ENCODE measurements at regions not wholly inside any gene's neighbourhood (a gene's known extent, or its start where the extent isn't known, plus 50 kb on each side); places are given as distances from the start of the nearest gene placed in this dataset.
"Not testable (repeated sequence)": the region's sequence is repeated elsewhere in the genome, so short reads cannot be mapped to it uniquely, and the experiment has no call there.

DNA sequence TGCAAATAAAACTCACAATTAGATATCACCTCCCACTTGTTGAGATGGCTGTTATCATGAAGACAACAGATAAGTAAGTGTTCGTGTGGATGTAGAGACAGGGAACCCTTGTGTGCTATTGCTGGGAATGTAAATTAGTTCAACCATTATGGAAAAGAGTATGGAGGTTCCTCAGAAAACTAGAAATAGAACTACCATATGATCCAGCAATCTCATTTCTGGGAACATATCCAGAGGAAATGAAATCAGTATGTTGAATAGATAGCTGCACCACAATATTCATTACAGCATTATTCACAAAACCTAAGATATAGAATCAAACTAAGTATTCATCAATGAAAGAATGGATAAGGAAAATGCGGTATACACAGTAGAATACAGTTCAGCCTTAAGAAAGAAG lies 418.7 kb upstream of the CNTN6 start:
- no peak for DNase-seq

DNA sequence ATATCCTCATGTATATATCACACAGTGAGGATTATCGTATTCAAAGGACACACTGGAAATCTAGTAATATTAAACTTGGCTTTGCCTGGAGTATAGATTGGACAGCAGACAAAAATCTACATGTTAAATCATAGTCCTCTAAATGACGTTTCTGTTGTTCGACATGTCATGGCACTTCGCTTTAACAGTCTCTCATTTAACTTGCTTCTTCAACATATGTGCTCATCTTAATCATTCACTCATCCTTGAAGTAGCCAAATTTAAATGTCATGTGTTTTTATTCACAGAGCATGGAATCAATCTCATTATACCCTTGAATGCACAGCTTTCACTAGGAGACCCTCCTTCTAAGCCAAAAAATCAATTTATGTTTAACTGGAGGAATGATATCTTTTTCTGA lies 417.0 kb upstream of the CNTN6 start:
- no peak for DNase-seq

DNA sequence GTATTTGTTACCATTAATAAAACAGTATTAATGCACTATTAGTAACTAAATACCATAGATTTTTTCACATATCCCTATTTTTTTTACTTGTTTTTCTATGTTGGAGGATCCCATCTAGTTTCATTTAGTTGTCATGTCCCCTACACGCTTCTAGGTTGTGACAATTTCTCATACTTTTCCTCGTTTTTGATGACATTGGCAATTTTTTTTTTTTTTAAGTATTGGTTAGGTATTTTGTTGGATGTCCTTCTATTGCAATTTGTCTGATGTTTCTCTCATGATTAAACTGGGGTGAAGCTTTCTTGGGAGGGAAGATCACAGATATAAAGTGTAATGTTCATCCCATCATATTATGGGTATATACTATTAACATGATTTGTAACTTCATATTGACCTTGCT lies 409.1 kb upstream of the CNTN6 start:
- DNase-seq, result no peak

DNA sequence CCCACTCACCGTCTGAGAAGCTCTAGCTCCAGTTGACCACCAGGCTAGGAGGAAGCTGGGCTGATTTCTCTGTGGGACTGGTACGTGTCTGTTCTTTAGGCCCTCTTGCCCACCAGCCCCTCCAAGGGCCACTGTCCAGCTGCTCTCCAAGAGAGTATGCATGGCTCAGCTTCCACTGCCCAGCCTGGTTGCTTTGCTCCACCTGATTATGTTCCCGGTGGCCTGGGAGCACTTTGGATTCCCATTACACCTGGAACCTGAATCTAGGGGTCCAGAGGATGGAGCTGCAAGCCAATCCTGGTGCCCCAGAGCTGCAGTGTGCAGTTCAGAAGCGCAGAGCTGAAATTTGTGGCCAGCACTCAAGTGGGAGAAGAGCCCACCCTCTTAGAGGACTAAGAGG lies 402.1 kb upstream of the CNTN6 start:
- DNase-seq, result no peak

DNA sequence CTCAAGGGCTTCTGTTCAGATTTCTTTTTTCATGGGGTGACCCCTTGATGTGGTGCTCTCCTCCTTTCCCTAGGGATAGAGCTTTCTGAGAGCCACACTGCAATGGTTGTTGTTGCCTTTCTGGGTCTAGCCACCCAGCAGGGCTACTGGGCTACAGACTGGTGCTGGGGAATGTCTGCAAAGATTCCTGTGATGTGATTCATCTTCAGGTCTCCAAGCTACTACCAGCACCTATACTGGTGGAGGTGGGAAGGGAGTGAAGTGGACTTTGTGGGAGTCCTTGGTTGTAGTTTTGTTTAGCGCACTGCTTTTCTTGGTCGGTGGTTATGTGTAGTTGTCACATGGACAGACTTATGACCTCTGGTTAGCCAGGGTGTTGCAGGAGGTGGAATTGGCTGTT lies 392.3 kb upstream of the CNTN6 start:
- DNase-seq, result no peak

DNA sequence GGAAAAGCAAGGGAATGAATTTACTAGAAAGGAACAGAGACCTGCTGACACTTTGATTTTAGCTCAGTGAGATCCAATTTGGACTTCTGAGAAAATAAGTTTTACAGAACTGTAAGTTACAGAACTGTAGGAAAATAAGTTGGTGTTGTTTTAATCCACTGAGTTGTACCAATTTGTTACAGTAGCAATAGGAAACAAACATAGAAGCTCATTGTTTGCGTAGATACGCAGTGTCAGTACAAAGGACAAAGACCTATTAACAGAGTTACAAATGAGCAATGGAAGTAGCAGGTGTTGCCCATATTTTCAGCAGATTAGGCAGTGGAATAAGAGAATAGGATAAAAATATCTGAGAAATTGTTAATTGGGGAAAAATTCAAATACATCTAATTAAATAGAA lies 385.8 kb upstream of the CNTN6 start:
- DNase-seq, result no peak

DNA sequence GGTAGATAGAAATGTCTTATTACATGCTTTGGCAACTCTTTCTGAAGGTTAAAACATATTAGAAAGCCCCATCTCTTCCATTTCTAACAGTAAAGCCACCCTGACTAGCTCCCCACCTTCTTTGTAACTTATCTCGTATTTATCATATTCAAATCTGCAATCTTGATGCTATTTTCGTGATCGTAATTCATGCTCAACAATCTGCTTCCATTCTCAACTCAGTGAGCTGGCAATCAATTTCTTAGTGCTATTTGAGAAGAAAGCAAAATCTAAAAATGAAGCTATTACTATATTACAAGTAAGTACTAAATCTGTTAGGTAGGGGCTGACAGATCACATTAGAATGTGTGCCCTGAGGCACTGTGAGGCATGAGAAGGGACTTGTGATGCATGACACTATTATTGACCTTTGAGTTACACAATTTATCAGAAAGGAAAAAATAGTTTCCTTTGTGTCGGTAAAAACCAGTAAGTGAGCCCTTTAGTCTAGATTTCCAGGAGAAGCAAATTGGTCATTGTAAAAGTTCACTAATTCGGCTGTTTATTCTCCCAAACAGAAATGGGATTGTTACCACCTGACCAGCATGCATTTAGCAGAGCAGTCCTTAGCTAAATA lies 379.7 kb upstream of the CNTN6 start:
- no peak for DNase-seq

DNA sequence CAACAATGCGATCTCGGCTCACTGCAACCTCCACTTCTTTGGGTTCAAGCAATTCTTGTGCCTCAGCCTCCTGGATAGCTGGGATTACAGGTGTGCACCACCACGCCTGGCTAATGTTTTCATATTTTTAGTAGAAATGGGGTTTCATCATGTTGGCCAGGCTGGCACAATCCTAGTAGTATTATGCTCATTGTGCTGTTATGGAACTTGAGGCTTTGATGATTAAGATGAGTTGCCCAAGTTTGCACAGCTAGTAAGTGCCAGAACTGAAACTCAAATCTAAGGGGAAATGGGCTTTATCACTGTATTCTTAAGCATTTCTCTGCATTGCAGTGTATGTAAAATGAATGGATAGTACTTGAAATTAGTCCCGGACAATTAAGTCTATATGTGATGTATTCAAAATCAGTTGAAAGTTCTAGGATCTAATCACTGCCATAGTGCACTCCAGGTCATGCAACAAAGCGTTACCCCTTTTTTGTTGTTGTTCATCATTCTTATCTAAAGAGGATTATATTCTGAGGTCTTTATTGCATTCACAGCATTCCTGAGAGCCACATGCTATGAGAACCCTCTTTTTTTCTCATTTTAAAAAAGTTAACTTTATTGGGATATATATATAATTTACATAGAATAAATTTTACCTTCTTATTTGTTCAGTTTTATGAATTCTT lies 378.7 kb upstream of the CNTN6 start:
- DNase-seq, result no peak

DNA sequence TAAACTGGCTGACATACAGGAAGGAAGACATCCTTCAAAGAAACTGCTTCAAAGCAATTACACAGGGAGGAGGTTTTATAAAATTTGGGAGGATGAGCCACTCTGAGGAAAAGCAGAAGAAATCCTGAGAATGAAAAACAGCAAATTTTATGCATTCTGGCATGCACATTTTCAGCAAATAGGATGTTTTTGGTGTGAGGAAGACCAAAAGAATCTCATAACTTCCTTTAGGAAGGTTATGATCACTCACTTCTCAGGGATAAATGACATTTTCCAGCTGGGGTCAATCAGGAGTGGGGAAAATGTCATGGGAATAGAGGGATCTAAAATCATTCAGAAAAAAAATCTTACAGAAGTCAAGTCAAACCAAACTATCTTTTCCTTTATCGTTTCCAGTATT lies 371.7 kb upstream of the CNTN6 start:
- DNase-seq, result no peak

DNA sequence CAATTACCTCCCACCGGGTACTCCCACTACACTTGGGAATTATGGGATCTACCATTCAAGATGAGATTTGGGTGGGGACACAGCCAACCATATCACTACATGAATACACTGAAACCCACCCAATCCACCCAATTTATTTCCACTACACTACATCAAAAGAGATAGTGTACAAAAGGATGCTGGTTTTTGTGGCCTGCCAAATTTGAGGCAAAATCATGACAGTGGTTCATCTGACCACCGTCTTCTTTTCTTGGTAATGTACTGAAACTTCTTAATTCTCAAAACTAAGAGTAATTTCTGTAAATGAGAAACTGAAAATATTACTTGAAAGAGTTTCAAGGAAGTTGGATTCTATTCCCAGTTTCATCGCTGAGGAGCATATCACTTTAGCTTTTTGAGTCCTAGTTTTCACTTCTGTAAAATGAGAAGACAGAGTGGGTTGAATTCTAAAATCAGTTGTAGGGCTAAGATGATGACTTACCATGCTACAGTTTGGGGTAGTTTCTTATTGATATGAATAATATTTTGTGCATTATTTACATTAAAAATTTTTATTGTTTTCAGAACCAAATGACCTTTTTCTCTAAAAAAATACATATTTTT lies 360.4 kb upstream of the CNTN6 start:
- no peak for DNase-seq

DNA sequence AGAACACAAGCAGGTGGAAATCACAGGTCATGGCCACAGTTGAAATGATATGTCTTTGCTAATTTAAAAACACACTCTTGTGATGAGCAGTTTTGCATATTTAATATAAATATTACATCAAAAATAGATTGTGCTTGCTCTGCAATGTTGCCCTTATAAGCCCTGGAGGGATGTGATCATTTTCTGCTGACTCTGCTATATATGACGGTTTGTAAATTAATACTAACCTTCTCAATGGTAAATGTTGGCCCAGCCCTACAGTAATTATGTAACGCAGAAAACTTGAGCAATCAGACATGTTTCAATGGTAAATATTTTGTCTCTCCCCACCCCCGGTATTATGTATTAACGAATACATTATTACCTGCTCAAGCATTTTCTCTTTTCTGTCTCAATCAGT lies 359.5 kb upstream of the CNTN6 start:
- DNase-seq, result no peak

DNA sequence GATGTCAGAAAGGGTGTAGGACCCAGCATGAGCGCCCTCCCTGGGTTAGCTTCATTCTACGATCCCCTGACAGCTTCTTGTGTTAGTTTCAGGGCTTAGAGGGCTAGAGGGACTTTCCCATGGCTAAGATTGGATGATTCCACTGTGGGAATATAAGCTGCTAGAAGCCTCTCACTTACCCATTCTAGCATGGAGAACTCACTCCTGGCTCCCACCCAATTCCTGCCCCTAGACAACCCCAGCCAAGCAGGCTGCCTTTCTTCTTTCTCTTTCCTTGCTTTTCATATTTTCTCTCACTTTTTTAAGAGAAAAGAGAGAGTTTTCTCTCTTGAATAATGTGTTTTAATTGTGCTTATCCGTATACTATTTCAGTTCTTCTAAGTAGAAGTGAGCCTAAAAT lies 335.1 kb upstream of the CNTN6 start:
- DNase-seq, result no peak

DNA sequence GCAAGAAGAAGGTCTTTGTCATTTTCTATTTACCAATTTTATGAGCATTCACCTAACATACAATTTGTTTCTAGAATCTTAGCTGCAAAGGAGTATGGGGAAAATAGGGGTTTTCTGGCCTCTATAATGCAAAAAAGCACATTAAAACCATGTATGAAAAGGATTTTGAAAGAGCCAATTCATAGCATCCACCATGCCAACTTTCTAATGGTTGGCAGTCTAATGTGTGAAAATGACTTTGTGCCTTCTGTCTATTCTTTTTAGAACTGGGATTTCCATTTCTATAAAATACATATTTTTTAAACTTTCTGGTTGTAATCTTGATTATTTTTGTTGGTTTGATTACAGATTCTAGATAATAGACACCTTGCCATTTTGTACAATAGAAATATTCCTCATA lies 333.7 kb upstream of the CNTN6 start:
- DNase-seq, result no peak

DNA sequence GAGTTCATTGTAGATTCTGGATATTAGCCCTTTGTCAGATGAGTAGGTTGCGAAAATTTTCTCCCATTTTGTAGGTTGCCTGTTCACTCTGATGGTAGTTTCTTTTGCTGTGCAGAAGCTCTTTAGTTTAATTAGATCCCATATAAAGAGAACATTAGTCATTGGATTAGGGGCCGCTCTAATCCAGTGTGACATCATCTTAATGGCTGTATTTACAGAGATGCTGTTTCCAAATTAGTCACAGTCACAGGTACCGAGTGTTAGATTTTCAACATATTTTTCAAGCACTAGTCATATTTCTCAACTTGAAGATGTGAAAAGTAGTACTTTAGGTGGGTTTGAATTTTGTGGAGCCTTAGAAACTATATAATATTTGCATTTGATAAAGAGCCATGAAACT lies 319.4 kb upstream of the CNTN6 start:
- not testable (repeated sequence) for DNase-seq

DNA sequence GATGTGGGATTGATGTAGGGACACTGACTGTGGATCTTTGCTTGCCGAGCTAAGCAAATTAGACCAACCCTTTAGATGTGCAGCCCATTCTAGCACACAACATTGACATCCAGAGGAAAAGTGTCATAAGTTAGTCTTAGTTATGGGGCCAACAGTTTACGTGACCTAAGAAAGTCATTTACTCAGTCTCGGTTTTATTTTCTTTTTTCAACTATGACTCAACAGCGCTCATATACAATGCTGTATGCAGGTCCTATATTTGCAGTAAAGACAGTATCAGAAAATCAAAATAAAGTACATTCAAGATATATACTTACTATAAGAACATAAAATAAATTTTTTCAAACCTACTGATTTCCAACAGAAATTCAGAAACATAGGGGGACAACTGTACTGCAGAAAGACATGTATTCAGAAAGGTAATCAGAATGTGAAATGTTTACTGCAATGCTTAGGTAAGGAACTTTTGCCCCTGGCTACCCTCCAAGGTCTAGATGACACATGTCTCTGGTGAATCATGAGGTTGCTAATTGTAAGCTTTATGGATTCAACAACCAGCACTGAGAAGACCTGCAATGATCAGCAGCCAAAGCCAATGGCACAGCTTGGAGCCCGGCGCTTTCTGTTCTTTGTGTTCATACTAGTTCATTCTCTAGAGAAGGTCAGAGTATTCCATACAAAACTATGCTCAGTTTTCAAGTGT lies 317.5 kb upstream of the CNTN6 start:
- no peak for DNase-seq

DNA sequence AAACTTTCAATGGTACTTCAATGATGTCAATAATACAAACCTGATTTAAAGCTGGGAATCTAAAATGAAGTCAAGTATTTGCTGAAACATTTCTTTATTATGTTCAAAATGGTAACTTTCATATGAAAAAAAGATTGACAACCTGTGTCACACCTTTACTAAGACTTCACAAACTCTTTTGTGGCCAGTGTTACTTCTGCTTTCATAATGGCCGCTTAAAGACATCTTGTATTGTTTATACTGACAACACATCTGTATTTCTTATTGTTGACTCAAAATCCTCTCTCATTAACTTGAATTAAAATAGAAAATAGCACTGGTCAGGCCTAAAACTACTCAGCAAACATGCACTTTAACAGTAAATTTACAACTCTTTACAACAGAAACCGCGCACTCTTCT lies 312.3 kb upstream of the CNTN6 start:
- DNase-seq, result no peak

DNA sequence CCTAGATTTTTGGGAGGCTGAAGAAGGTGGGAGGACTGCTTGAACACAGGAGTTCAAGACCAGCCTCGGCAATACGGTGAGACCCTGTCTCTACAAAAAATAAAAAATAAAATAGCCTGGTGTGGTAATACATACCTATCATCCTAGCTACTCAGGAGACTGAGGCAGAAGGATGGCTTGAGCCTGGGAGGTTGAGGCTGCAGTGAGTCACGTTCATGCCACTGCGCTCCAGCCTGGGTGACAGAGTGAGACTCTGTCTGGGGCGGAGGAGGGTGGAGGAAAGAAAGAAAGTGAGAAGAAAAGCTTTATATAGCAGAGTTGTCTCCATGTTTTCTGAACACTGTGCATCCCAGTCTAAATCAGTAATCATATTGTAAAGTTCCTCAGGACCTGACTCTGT lies 301.4 kb upstream of the CNTN6 start:
- DNase-seq, result no peak

DNA sequence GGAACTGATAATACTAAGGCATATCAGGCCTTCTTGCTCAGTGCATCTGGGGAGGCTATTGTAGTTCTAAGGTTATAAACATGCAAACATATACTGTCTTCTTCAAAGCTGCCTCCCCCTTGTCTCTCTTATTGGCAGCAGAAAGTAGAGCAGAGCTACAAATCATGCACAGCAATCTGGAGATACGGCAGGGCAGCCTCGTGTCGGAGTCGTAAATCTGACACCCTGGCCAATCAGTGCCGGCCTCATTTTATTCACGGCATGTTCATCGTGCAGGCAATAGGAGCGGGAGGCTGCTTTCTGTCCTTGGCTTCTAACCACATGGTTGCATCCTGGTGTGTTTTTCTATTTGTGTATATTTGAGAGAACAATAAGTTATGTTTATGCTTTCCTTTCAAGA lies 300.2 kb upstream of the CNTN6 start:
- no peak for DNase-seq

DNA sequence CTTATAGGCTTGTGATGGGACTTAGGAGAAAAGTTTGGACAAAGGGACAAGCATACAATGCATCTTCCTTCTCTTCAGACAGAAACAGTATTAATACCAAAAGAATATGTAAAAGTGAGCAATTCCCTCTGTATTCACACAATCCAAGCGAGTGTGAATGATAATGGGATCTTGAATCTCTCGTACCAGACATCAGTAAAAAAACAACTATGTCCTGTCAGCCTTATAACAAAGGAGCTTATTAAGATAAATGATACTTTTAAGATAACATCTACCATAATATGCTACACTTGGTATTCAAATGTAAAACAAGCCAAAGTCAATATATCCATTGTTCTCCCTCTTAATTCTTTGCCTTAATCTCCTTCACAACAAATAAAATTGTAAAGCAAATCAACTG lies 288.6 kb upstream of the CNTN6 start:
- DNase-seq, result no peak

DNA sequence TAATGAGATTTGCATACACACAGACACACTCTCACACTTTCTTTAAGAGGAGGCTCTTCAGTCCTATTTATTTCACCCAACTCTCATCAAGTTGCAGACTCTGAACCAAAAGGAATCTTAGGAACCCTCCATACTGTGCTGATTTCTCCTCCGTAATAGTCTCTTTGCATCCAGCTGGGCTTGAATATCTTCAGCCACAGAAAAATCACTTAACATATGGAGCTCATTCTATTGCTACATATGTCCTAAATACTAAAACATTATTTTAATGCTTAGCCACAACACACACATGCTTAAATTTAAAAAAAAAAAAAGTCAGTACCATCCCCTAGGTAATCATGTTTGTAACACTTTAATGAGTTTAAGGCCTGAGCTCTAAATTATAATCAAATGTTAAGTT lies 287.5 kb upstream of the CNTN6 start:
- DNase-seq, result no peak

DNA sequence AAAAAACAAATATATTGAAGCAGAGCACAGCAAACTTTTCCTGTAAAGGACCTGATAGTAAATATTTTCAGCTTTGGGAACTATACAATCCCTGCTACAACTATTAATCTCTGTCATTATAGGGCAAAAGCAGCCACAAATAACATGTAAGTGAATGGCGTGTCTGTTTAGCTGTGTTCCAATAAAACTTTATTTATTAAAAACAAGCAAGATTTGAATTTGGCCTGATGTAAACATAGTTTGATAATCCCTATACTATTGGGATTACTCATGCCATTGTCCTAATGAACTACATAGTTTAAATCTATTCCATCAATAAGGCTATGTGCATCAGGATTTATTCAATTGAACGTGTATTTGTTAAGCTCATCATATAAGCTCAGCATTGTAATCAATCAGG lies 286.8 kb upstream of the CNTN6 start:
- no peak for DNase-seq

DNA sequence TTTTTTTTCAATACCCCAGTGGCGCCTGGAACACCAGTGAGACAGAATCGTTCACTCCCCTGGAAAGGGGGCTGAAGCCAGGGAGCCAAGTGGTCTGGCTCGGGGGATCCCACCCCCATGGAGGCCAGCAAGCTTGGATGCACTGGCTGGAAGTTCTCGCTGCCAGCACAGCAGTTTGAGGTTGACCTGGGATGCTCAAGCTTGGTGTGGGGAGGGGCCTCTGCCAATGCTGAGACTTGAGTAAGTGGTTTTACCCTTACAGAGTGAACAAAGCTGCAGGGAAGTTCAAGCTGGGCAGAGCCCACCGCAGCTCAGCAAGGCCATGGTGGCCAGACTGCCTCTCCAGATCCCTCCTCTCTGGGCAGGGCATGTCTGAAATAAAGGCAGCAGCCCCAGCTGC lies 276.2 kb upstream of the CNTN6 start:
- no peak for DNase-seq

DNA sequence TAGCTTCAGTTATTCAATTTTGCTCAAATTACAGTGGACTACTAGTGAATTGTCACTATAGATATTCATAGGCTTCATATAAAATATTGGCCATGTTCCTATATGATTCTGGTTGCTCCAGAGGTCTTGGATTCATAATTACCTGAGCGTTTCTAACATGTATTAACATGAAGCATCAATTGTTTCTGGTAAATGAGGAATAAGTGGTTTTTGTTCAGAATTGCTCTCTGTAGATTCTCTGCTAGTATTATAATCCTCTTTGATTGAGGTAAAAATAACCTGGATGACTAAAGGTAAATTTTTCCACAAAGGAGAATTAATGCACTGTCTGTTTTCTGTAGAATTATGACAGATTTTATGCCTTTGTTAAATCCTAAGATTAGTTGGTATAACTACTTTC lies 258.1 kb upstream of the CNTN6 start:
- DNase-seq, result no peak

DNA sequence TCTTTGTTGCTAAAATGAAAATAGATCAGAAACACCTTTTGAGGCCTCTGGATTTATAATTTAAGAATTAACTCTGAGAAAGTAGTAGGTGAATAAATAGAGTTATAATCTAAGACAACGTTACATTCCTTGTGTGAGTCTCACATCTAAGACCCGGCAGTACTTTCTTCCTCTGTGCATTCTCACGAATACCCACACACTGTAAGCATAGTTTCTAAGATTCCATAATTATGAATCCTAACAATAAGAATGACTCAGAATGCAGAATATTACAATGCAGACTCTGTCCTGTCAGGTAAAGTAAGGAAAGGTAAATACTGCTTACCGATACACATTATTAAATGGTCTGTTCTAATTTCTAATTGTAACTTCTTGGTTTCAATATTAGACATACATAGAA lies 257.7 kb upstream of the CNTN6 start:
- DNase-seq, result no peak
